Stimulated activated CD8-positive, alpha-beta memory T cell treated with anti-CD3 and anti-CD28 coated beads, Interleukin-15, amount 100 ng/mL, for 48 hours (primary cell): ENCODE measurements at regions not wholly inside any gene's neighbourhood (a gene's known extent, or its start where the extent isn't known, plus 50 kb on each side); places are given as distances from the start of the nearest gene placed in this dataset.
"Not testable (repeated sequence)": the region's sequence is repeated elsewhere in the genome, so short reads cannot be mapped to it uniquely, and the experiment has no call there.

Experiments used
- DNase-seq, 2 donors: peaks; one replicate each; pipeline ENCODE4 v3.0.0-alpha.2; 2020; ENCODE audit warnings: low read depth in 2 of 2

- DNase-seq: peak; percentile 46 to 52
Measured at GRCh38 chr2:196278491-196278911, 107.1 kb upstream of the STK17B start.

DNA sequence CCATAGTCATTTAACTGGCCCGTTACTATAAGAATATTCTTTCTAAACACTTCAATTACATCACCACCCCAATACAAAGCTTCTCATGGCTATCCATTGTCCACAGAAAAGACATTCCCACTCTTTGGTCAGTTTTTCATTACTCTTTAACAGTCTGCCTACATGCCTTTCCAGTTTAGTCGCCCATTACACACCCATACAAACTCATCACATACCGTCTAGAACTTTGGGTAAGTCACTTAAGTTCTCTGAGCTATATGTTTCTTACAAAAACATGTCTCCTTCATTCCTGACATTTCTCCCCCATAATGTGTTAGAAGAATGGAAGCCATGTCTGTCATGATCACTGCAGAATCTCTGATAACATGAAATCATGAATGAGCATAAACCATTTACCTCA is 108.2 kb upstream of the STK17B start:
- no peak for DNase-seq

GRCh38 chr2:196284144-196284844 is 112.9 kb upstream of the STK17B start:
- no peak for DNase-seq

GRCh38 chr2:196284866-196285557 is 113.6 kb upstream of the STK17B start:
- DNase-seq: no peak

GRCh38 chr2:196286821-196287220 is 115.4 kb upstream of the STK17B start:
- DNase-seq: no peak

- DNase-seq: no peak
Measured at GRCh38 chr2:196287523-196287922, 116.1 kb upstream of the STK17B start.

GRCh38 chr2:196288006-196288538 is 116.7 kb upstream of the STK17B start:
- DNase-seq: no peak

DNA sequence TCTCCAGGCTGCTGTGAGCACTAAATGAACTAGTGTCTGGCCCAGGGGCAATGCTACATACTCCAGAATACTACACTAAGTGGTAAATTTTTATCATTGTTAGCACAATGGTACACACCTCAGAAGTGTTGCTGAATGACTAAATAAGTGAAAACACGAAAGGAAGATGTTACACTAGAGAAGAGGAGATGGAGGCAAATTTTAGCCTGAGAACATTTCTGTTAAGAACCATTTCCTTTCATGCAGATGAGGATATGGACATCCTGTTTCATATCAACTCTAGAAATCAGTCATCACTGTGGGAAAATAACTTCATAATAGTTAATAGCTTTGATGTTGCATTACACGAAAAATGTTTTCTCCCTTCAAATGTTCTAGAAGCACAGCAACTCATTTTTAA is 117.6 kb upstream of the STK17B start:
- no peak for DNase-seq

- no peak for DNase-seq
Measured at GRCh38 chr2:196290136-196290535, 118.8 kb upstream of the STK17B start.

DNA sequence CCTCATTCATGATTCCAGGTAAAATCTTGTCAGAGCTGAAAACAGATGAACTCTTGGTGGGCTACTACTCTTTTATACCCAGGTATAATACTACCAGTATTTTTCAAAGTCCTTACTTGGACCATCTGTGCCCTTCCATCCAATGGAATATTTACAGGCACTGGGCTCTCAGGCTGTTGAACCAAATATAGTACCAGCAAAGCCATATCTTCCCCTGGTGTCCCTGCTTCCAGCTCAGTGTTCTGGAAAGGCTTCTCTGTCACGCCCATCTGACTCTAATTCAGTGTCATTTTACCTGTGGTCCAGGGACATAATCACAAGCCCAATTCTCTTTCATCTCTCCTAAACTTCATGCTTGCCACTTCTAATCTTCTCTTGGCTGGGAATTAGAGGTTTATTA is 119.2 kb upstream of the STK17B start:
- DNase-seq: no peak

GRCh38 chr2:196291426-196291825 is 120.0 kb upstream of the STK17B start:
- DNase-seq: no peak

GRCh38 chr2:196291873-196292800 is 120.8 kb upstream of the STK17B start:
- no peak for DNase-seq

- DNase-seq: no peak
Measured at GRCh38 chr2:196293751-196294515, 122.6 kb upstream of the STK17B start.

DNA sequence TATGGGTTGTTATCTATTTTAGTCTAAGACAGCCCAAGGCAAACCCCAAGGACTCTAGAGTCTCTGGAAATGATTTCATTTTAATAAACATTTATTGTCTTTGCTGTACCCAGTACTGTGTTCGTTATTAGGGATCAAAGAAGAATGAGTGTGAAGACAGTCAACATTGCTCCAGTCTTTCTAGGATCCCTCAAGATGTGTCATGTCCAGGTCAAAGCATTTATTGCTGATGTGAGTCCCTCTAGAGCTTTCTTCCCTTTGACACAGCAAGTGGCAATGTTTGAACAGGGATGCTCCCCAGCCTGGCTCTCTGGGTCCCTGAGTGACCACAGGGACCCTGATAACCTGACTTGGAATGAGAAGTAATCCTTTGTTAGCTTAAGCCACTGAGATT is 123.1 kb upstream of the STK17B start:
- no peak for DNase-seq

DNA sequence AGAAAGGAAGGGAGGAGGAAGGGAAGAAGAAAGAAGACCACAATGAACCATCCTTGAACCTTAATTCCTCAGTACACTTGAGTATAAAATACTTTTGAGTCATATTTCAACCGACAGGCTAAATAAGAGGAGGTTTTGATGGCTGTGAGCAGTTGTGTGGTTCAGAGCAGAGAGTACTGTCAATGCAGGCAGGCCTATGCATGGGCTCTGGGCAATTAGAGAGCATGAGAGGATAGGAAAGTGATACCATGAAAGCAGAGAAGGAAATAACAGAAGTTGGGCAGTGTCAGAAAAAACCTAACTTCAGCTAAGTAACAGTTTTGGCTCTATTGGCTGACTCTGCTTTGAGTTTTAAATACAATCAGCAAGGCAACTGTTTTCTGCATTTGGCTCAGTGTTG is 123.6 kb upstream of the STK17B start:
- no peak for DNase-seq

- DNase-seq: not testable (repeated sequence)
Measured at GRCh38 chr2:196298106-196298723, 126.8 kb upstream of the STK17B start.

DNA sequence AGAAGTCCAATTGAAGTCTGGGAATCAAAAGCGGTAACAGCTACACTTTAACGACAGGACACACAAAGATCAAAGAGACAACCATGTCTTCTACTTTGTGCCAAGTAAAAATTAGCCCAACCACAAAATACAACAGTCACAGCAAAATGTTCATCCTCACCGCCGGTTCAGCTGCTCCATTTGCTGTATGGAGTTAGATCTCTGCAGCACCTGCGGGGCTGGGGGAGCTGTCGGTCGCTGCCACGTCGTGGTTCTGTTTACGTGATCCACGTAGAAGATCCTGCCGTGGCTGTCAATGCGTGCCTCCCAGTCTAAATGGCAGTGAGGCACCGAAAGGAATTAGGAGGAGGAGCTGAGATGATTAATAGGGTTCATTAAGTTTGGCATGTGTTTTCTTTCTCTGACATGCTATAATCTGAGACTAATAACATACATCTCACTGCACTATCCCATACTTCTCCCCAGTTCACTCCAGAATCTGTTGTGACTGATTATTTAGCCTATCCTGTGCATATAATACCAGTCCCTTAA is 136.5 kb upstream of the STK17B start:
- DNase-seq: no peak

DNA sequence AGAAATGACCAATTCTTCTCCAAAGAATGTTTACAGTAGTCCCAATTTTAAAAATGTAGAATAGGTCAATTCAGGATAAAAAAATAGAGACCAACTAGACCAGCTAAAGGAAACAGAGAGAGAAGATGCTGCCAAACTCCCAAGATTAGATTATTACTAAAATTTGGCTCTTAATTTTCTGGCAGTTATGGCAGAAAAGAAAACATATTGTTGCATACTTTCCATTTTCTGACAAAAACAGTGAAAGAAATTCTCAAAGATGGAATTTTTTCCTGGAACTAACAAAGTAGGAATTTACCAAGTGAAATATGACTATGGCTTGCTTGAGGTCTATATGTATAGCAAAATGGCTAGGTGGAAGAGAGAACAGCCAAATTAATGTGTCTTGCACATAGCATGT is 138.3 kb upstream of the STK17B start:
- DNase-seq: no peak

DNA sequence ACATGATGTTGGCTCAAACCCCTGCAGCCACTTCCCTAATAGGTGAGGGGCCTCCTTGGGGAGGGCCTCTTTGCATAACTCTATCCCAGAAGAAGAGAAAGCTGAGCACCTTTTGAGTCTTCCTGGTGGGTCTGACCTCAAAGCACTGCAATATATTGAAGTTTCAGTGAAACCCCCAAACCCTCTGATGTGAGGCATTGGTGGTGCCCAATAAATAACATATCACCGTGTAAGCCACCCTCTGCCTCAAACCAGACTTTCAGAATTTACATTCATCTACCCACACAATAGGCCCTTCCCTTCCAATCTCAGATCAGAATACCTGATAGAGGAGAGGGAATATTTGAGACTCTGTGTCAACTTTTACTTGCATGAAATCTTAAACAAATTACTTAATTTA is 142.8 kb upstream of the STK17B start:
- DNase-seq: no peak

DNA sequence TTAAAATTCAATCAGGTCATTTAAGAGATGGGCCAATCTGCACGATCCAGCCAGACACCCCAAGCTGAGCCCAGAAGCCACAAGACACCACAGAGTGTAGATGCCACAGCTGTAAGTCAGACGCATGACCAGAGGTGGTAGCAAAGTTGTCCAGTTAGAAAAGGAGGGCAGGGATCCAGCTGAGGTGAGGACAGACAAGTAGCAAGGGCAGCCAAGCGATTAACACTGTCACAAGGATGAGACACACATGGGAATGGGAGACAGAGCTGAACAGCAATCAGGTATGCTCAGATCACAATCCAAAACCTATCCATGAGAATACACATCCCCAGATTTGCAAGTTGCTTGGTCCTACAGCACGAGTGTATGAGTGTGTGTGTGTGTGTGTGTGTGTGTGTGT is 143.4 kb upstream of the STK17B start:
- DNase-seq: no peak
